Loucy (cell line): ENCODE measurements at regions not wholly inside any gene's neighbourhood (a gene's known extent, or its start where the extent isn't known, plus 50 kb on each side); places are given as distances from the start of the nearest gene placed in this dataset.

ENCODE experiments used
- H2AFZ ChIP-seq: fragments of 200-600 bp; sonication (generic); 2 replicates; pipeline ENCODE4 v1.6.0; 2016; ENCODE audit warnings: antibody characterized with exemption, mild to moderate bottlenecking, low read length, moderate library complexity
- H3F3A ChIP-seq: fragments of 200-600 bp; 2 replicates; pipeline ENCODE4 v1.6.0; 2016; ENCODE audit warnings: antibody characterized with exemption, low read depth, mild to moderate bottlenecking
- H3K27me3 ChIP-seq: fragments of 200-600 bp; sonication (generic); 2 replicates; pipeline ENCODE4 v1.6.1; 2014; ENCODE audit warnings: low read length, mild to moderate bottlenecking; ENCODE audit not compliant: insufficient read depth, poor library complexity, severe bottlenecking
- H3K36me3 ChIP-seq: fragments of 200-600 bp; sonication (generic); 2 replicates; pipeline ENCODE4 v1.6.1; 2016; ENCODE audit warnings: low read length; ENCODE audit not compliant: insufficient read depth
- H3K4me1 ChIP-seq: fragments of 200-600 bp; sonication (generic); 2 replicates; pipeline ENCODE4 v1.5.1; 2014; ENCODE audit warnings: low read length, mild to moderate bottlenecking; ENCODE audit not compliant: insufficient read depth, poor library complexity, severe bottlenecking
- H3K4me2 ChIP-seq: fragments of 200-600 bp; sonication (generic); 2 replicates; pipeline ENCODE4 v1.6.0; 2014; ENCODE audit warnings: antibody characterized with exemption, low read length, low read depth, mild to moderate bottlenecking; ENCODE audit not compliant: poor library complexity, severe bottlenecking
- H3K4me3 ChIP-seq: fragments of 200-600 bp; sonication (generic); 2 replicates; pipeline ENCODE4 v1.5.1; 2014; ENCODE audit warnings: low read length, mild to moderate bottlenecking, mixed read lengths; ENCODE audit not compliant: poor library complexity, severe bottlenecking
- H3K79me2 ChIP-seq: fragments of 200-600 bp; sonication (generic); 2 replicates; pipeline ENCODE4 v1.6.1; 2014; ENCODE audit warnings: low read length; ENCODE audit not compliant: insufficient read depth
- H3K9ac ChIP-seq: fragments of 200-600 bp; sonication (generic); 2 replicates; pipeline ENCODE4 v1.6.0; 2014; ENCODE audit warnings: mild to moderate bottlenecking, low read depth, low read length, moderate library complexity; ENCODE audit not compliant: poor library complexity, severe bottlenecking
- H3K9me2 ChIP-seq: fragments of 200-600 bp; sonication (generic); replicated peaks from 2 replicates; pipeline ENCODE4 v1.6.1; 2016; ENCODE audit warnings: low read depth, low read length, mixed read lengths
- H3K9me3 ChIP-seq: fragments of 200-600 bp; sonication (generic); 2 replicates; pipeline ENCODE4 v1.6.1; 2014; ENCODE audit warnings: mild to moderate bottlenecking, antibody characterized with exemption, low read length, low read depth; ENCODE audit not compliant: insufficient read depth
- H4K20me1 ChIP-seq: fragments of 200-600 bp; sonication (generic); 2 replicates; pipeline ENCODE4 v1.6.0; 2014; ENCODE audit warnings: antibody characterized with exemption, low read length, mild to moderate bottlenecking; ENCODE audit not compliant: insufficient read depth, poor library complexity, severe bottlenecking
- EZH2phosphoT487 ChIP-seq: fragments of 200-600 bp; IDR thresholded peaks from 2 replicates; pipeline ENCODE4 v1.6.1; 2018; ENCODE audit warnings: antibody characterized with exemption, mild to moderate bottlenecking, moderate library complexity, borderline replicate concordance
- TF ChIP-seq, protein P1 (sequence below): fragments of 200-600 bp; sonication (generic); conservative IDR thresholded peaks from 2 replicates; pipeline ENCODE4 v1.5.1; 2014; ENCODE audit warnings: mild to moderate bottlenecking, antibody characterized with exemption, low read length

GRCh38 chr13:68428292-68428691 is 1198.2 kb upstream of the PCDH9 start:
- no peaks in the 10 kb centered on the region for H3K9me3 ChIP-seq
- H3K36me3 ChIP-seq, result no peaks in the 10 kb centered on the region
- H3F3A ChIP-seq, result no peaks in the 10 kb centered on the region
- H3K9me2 ChIP-seq, result no peaks in the 10 kb centered on the region
- H4K20me1 ChIP-seq, result no peaks in the 10 kb centered on the region
- H3K4me2 ChIP-seq, result no peak overlapping the region
- no peak overlapping the region for H3K4me3 ChIP-seq
- no peaks in the 10 kb centered on the region for H3K4me1 ChIP-seq
- H2AFZ ChIP-seq, result no peak overlapping the region
- no peaks in the 10 kb centered on the region for H3K79me2 ChIP-seq
- no peaks in the 10 kb centered on the region for H3K27me3 ChIP-seq
- no peak for TF ChIP-seq EZH2phosphoT487
- TF ChIP-seq, protein P1, sequence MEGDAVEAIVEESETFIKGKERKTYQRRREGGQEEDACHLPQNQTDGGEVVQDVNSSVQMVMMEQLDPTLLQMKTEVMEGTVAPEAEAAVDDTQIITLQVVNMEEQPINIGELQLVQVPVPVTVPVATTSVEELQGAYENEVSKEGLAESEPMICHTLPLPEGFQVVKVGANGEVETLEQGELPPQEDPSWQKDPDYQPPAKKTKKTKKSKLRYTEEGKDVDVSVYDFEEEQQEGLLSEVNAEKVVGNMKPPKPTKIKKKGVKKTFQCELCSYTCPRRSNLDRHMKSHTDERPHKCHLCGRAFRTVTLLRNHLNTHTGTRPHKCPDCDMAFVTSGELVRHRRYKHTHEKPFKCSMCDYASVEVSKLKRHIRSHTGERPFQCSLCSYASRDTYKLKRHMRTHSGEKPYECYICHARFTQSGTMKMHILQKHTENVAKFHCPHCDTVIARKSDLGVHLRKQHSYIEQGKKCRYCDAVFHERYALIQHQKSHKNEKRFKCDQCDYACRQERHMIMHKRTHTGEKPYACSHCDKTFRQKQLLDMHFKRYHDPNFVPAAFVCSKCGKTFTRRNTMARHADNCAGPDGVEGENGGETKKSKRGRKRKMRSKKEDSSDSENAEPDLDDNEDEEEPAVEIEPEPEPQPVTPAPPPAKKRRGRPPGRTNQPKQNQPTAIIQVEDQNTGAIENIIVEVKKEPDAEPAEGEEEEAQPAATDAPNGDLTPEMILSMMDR, result no peak
- no peak overlapping the region for H3K9ac ChIP-seq

GRCh38 chr13:68417801-68418200 is 1187.7 kb upstream of the PCDH9 start:
- no peaks in the 10 kb centered on the region for H3K4me1 ChIP-seq
- H3K9me2 ChIP-seq, result no peaks in the 10 kb centered on the region
- H3K4me3 ChIP-seq, result no peak overlapping the region
- no peaks in the 10 kb centered on the region for H3F3A ChIP-seq
- TF ChIP-seq, protein P1, result no peak
- TF ChIP-seq EZH2phosphoT487, result no peak
- no peaks in the 10 kb centered on the region; the same call in 1 of the 2 replicates for H3K9me3 ChIP-seq
- no peaks in the 10 kb centered on the region for H3K27me3 ChIP-seq
- H2AFZ ChIP-seq, result no peak overlapping the region
- no peak overlapping the region for H3K9ac ChIP-seq
- H3K79me2 ChIP-seq, result no peaks in the 10 kb centered on the region
- no peaks in the 10 kb centered on the region for H4K20me1 ChIP-seq
- no peaks in the 10 kb centered on the region for H3K36me3 ChIP-seq
- no peak overlapping the region for H3K4me2 ChIP-seq

GRCh38 chr13:68410007-68410406 is 1179.9 kb upstream of the PCDH9 start:
- Histone ChIP-seq H3K79me2 (no peaks in the 10 kb centered on the region), H3K27me3 (no peaks in the 10 kb centered on the region), H4K20me1 (no peaks in the 10 kb centered on the region), H3K36me3 (no peaks in the 10 kb centered on the region), H3F3A (no peaks in the 10 kb centered on the region), H2AFZ (no peak overlapping the region), H3K9me2 (no peaks in the 10 kb centered on the region), H3K4me1 (no peaks in the 10 kb centered on the region), H3K4me2 (no peak overlapping the region), H3K4me3 (no peak overlapping the region), H3K9me3 (no peaks in the 10 kb centered on the region), H3K9ac (no peak overlapping the region)
- no peak for TF ChIP-seq EZH2phosphoT487
- TF ChIP-seq, protein P1, result no peak
